ENCODE measurements at regions not wholly inside any gene's neighbourhood (a gene's known extent, or its start where the extent isn't known, plus 50 kb on each side); places are given as distances from the start of the nearest gene placed in this dataset.

- DNase-seq (ENCODE audit: low spot score) = no peak
Observed at GRCh38 chr10:110414548-110415309, 83.0 kb upstream of the DUSP5 start.

- DNase-seq (ENCODE audit: low spot score) = no peak
Observed at GRCh38 chr10:110415809-110416208, 81.9 kb upstream of the DUSP5 start.

- no peak for DNase-seq (ENCODE audit: low spot score)
Observed at GRCh38 chr10:110416776-110417711, 80.7 kb upstream of the DUSP5 start.

- no peak for DNase-seq (ENCODE audit: low spot score)
Observed at GRCh38 chr10:110418218-110418617, 79.5 kb upstream of the DUSP5 start.

- DNase-seq (ENCODE audit: low spot score) = no peak
Observed at GRCh38 chr10:110419265-110419664, 78.4 kb upstream of the DUSP5 start.

- no peak for DNase-seq (ENCODE audit: low spot score)
Observed at GRCh38 chr10:110420401-110421193, 77.1 kb upstream of the DUSP5 start.

GRCh38 chr10:110421512-110422138, 76.1 kb upstream of the DUSP5 start:
- no peak for DNase-seq (ENCODE audit: low spot score)

GRCh38 chr10:110422548-110422947, 75.2 kb upstream of the DUSP5 start:
- no peak for DNase-seq (ENCODE audit: low spot score)

- DNase-seq (ENCODE audit: low spot score) = no peak
Observed at GRCh38 chr10:110423650-110424049, 74.1 kb upstream of the DUSP5 start.

GRCh38 chr10:110425684-110426293, 71.9 kb upstream of the DUSP5 start:
- no peak for DNase-seq (ENCODE audit: low spot score)

- DNase-seq (ENCODE audit: low spot score) = peak; percentile 54
Observed at GRCh38 chr10:110426294-110427181, 71.2 kb upstream of the DUSP5 start.

GRCh38 chr10:110429301-110429700, 68.4 kb upstream of the DUSP5 start:
- DNase-seq (ENCODE audit: low spot score) = no peak

- no peak for DNase-seq (ENCODE audit: low spot score)
Observed at GRCh38 chr10:110430340-110431273, 67.1 kb upstream of the DUSP5 start.

GRCh38 chr10:110431659-110432058, 66.0 kb upstream of the DUSP5 start:
- DNase-seq (ENCODE audit: low spot score) = no peak

- DNase-seq (ENCODE audit: low spot score) = no peak
Observed at GRCh38 chr10:110432084-110432483, 65.6 kb upstream of the DUSP5 start.

GRCh38 chr10:110432814-110433565, 64.7 kb upstream of the DUSP5 start:
- no peak for DNase-seq (ENCODE audit: low spot score)

GRCh38 chr10:110433740-110434139, 64.0 kb upstream of the DUSP5 start:
- no peak for DNase-seq (ENCODE audit: low spot score)

GRCh38 chr10:110434489-110435096, 63.1 kb upstream of the DUSP5 start:
- no peak for DNase-seq (ENCODE audit: low spot score)
